Stimulated activated CD4-positive, alpha-beta T cell treated with anti-CD3 and anti-CD28 coated beads, Interleukin-2, amount 100 ng/mL, for 48 hours (primary cell): ENCODE measurements at regions not wholly inside any gene's neighbourhood (a gene's known extent, or its start where the extent isn't known, plus 50 kb on each side); places are given as distances from the start of the nearest gene placed in this dataset.

Experiments
- DNase-seq, 2 donors: peaks; one replicate each; pipeline ENCODE4 v3.0.0-alpha.2; 2020

DNA sequence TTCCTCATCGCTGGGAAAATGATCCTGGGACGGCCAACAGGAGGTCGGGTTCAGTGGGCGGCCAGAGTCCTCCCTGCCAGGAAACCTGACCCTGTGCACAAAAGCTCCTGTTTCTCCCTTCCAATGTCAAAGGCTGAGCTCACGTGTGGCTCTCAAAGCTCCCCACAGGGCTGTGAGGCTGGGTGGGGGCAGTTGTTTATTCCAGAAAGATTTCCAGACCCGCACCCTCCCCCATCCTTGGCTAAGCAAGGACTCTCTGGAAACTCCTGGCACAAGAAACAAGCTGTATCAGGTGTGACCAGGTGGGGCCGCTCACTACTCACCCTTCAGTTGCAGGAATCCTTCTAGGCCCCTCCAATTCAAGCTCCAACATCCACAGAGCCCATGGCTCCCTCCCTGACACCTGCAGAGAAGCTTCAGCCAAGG is 131.9 kb downstream of the SHANK2 start:
- no peak for DNase-seq

DNA sequence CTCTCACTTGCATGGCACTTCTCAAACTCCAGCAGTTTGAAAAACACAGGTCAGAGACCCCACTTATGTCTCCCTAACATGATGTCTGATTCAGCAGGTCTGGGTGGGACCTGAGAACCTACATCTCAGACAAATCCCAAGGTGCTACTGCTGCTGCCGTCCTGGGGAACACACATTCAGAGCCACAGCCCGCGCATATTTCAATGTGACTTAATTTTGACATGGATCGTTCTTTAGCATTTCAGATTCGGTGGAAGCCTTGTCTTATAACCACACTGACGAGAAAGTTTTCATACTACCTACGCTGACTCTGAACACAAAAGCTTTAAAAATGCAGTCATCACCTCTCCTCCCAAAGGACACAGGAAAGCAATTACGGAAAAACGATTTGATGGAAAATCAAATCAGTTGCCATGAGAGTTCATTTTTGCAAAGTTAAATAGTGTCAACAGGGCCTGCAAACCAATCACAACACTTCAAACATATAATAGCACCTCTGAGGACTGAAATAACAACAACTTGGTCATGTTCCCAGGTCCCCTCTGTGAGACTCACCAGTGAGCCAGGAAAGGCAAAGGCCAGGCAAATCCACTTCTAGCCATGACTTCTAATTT is 132.6 kb downstream of the SHANK2 start:
- no peak for DNase-seq

DNA sequence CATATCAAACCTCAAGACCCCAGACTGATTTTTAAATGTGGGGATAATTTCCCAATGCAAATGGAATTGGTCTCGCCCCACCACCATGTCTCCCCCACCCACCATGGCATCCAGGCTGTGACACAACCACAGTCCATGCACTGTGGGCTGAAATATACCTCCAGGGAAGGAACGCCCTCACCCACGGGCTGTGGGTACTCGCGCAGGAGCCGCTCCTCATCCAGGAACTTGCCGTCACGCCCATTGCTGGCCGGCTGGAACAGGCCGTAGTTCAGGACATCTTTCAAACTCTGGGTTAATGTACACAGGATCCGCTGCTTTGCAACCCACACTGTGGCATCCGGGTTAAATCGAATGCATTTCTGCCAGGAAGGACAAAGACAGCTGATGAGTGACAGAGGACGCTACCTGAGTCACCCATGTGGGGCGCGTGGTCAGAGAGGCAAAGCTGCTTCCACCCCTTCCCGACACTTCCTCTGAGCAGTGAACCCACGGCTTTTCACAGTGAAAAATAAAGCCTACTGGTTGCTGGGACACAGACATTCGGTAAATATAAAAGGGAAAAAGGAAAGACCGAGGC is 133.6 kb downstream of the SHANK2 start:
- DNase-seq, result no peak

DNA sequence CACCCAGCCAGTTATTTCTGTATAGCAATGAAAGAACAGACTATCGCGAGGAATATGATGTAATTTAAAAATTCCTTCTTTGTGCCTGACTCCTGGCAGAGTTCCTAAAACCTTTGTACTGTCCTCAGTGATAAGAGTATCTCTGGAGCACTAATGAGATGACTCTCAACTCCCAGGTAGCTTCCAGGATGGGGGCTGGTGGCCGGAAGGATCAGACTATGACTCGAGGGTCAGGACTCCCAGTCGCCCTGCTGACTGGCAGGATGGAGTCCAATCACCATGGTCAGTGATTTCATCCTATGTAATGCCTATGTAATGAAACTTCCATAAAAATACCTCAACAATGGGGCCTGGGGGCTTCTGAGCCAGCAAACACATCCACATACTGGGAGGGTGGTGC is 135.1 kb downstream of the SHANK2 start:
- DNase-seq, result no peak

DNA sequence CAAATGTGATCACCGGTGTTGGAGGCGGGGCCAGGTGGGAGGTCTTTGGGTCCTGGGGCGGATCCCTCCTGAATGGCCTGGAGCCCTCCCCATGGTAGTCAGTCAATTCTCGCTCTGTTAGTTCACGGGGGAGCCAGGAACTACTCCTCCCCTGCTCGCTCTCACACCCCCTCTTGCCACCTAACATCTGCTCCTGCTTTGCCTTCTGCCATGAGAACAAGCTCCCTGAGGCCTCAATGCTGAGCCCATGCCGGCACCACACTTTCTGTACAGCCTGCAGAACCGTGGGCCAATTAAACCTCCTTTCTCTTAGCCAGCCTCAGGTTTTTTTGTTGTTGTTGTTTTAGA is 135.7 kb downstream of the SHANK2 start:
- no peak for DNase-seq

DNA sequence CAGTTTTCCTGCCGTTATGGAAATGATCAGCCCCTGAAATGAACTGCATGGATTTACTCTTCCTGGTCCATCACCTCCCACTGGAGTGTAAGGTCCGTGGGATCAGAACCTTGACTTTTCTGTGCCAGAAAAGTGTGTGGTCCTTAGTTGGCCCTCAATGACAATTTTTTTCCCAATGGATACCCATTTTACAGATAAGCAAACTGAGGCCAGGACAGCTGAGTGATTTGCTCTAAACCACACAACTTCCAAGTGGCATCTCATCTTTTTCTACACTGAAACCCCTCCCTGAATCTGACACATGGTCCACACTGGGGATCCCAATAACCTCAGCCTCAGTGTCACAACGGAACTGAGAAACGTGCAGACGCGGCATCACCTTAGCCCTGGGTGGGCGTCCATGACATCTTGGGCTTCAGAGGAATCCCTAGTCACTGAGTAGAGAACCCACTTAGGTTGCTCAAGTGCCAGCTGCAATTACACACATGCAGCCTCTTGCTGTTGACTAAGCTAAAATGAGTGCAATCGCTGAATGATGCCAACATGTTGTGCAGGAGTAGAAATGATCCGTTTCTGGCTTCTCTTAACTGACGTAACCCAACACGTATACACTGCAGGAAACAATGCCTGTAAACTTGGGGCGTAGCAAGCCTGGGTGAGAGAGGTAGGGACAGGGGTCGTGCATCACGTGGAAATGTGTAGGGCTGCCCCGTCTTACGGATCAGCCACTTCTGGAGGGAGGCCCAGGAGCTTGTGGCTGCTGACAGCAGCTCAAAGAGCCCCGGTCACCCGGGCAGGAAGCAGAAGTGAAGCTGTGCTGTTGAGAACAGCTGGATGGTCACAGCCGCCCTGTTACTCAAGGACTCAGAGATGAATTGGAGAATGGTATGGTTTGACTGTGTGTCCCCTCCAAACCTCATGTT is 136.3 kb downstream of the SHANK2 start:
- no peak for DNase-seq

DNA sequence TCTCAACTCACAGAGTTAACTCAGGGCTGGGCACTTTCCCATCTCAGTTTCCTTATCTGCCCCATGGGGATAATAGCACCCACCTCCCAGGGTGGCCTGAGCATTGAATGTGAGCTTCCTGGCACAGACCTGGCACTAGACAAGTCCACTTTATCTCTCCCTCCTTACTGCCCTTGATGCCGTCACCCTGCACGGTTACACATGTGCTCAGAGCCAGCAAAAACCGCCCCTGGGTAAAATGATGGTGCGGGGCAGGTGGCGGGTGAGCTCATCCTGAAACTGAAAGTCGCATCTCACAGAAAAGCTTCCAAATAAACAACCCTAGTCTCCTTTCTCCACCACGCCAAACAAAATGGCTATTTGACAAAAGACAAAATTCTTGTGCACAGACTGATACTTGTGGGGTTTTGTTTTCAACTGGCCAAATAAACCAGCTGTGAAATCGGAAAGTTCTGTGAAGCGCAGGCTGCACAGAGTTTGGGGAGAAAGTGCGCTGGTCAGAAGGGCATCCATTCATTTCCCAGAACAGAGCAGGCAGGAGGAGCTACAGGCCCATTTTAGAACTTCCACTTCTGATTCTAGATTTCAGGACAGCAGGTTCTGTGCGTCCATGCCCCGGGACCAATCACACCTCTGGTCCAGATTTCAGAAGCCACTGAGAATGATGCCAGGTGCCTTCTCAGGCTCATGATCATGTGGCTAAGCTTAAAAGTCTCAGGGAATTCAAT is 138.1 kb downstream of the SHANK2 start:
- DNase-seq, result no peak

DNA sequence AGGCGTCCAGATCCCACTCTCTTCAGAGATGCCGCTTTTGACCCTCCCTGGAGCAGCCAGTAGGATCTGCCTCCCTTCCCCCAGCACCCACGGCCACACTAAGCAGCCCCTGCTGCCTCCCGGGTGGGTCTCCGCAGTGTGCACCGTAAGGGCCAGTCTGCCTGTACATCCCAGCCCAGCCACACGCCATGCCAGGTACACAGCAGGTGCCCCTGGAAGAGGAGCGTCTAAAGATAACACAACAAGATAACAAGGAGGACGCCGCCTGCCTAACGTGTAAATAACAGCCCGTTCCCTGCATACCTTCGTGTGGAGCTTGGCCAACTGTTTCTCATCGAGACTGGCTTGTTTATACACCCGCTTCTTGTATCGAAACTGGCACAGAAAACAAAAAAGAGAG is 139.4 kb downstream of the SHANK2 start:
- DNase-seq, result no peak

DNA sequence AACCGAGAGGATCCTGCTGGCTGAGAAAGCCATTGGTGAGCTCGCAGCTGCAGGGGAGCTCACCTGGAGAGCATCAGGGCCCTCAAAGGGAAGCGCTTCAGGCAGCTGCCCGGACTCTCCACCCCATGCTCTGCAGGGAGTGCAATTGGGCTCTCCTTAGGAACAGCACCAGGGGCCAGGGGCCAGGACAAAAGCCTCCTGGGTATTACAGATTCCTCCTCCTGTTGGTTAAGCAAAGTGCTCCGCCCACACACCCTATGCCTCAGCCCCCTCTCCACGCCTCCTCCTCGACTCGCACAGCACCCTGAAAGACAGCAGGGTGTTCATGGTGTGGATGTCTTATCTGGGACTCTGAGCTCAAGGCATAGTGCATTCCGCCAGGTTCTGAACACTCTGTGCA is 139.9 kb downstream of the SHANK2 start:
- DNase-seq, result no peak

DNA sequence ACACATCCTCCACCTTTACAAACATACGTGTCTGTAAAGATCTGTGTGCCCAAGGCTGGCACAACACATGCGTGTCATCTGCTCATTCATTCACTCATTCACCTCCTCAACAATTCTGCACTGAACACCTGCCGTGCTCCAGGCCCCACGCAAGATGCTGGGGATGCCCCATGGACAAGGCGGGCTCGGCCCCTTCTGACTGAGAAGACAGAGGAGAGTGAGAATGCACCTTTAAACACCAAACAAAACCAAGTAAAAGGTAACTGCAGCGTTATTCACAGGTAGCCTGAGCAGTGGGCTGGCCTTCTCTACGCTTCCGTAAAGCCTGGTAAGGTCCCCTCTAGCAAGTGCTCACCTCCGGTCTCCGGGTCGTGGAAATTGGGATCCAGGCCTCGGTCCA is 142.8 kb downstream of the SHANK2 start:
- no peak for DNase-seq

DNA sequence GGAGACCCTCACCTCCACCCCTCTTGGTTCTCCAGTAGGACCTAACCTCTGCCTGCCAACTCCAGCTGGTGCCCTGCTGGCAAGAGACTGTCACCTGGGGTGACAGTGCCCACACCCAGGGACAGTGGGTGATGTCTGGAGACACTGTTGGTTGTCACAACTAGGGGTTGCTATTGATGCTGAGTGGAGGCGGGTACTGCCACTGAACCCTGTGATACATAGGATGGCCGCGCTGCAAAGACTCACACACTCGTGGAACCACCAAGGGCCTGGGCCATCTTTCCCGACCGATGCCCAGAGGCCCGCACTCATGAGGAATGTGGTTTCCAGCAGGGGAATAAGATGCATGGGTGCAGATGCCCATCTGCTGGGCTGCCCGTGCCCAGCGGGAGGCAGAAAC is 143.2 kb downstream of the SHANK2 start:
- DNase-seq, result no peak

DNA sequence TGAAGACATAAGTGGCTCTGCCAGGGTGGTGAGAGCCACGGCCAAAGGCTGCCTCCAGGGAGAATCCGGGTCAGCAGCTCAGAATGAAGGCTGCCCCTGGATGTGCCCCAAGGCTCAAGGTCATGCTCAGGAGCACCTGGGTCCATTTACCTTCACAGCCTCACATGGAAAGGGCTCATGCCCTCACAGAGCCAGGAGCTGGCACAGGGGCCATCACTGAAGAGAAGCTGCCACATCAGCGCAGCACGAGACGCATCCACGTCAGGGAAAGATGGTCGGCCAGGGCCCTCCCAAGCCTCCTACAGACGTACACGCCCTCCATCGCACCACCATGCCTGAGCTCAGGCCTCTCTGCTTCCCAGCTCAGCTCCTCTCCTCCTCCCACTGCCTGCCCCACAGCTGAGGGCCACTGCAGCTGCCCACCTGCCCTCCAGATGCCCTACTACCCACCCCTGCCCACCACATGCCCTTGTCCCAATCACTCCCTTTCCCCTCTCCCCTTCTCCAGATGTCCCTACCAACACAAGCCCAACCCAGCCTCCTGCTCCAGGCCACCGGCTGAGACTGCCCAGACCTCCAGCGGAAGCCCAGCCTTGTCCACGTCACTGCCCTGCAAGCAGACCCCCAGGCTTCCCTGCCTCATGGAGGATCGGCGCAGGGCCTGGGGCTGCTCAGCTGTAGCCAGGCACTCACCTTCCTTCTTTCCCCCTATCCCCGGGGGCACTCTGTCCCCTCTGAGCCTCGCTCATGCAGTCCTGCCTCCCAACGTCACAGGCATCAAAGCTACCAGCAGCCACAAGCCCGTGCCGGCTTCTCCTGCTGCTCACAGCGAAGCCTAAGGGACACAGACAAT is 144.1 kb downstream of the SHANK2 start:
- DNase-seq, result no peak

DNA sequence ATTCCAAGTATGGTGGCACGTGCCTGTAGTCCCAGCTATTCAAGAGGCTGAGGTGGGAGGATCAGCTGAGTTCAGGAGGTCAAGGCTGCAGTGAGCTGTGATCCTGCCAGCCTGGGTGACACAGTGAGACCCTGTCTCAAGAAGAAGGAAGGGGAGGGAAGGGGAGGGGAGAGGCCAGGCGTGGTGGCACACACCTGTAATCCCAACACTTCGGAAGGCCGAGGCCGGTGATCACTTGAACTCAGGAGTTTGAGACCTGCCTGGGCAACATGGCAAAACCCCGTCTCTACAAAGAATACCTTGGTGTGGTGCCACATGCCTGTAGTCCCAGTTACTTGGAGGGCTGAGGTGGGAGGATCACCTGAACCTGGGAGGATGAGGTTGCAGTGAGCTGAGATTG is 145.7 kb downstream of the SHANK2 start:
- DNase-seq, result no peak

DNA sequence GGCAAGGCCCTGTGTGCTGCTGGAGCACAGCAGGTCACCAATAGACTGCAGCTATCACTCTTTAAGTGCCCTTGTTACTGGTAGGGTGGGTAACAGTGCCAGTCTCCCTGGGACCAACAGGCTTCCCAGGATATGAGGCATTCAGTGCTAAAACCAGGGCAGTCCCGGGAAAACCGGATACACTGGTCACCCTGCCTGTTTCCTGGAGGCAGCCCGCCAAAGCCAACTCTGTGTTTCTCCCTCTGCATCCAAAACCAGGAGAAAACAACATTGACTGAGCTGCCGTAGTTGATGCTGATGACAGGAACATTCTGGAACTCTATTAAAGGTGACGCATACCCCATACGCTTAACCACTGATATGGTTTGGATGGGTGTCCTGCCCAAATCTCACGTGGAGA is 149.1 kb downstream of the SHANK2 start:
- DNase-seq, result no peak

DNA sequence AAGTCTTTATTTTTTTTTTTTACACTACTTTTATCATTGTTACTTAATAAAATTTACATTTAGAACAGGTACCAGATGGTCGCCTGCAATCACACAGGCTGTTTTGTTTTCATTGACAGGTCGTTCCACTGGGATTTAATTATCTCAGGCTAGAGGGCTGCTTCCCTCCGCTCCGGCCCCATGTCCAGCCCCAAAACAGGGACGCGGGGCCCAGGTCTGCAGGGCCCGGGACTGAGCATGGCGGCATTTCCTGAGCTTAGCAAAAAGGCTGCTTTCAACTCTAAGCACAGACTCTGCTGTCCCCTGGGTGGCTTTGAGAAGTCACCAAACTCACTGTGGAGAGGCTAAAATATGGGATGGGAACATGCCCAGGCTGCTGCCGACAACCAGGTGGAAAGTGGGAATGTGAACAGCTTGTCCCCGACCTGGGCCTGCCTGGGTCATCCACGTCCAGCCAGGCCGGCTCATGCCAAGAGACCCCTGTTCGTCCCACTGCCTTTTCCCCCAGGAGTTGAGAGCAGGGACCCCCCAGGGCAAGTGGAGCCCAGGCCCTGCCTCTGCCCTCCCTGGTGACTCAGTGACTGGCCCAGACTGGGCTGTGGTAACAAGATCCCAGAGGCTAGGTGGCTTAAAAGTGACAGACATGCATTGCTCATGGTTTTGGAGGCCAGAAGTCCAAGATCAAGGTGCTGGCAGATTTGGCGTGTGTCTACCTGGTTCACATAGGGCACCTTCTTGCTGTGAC is 150.0 kb downstream of the SHANK2 start:
- DNase-seq, result no peak

DNA sequence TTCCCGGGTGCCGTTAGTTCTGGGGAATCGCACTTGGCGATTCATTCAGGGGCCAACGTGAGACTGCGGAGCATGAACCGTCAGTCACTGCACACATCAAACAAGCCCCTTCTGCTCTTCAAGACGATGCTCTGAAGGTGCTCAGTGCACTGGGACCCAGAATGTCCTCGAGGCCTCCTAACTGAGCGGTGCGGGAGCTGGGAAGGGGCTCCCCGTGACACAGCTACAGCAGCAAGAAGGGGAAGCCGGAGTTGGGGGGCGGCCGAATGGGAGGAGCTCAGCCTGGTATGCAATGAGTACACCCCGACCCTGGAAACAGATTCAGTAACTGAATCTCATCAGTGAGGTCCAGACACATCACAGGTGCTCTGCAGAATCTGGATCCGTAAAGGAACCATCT is 150.8 kb downstream of the SHANK2 start:
- DNase-seq, result no peak

DNA sequence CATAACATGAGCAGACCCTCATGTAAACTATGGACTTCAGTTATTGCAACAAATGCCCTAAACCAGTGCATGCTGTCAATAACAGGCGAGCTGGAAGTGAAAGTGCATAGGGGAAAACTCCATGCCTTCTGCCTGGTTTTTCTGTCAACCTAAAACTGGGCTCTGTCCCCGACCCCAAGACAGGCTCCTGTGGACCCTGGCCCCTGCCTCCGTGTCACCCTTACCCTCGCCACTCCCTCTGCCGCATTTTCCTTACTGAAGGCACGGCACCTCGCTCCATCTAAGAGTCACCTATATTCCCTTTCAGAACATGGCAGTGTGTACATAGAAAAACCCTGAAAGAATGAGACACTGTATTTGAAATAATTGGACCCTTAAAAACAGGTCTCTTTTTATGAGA is 151.3 kb downstream of the SHANK2 start:
- no peak for DNase-seq

DNA sequence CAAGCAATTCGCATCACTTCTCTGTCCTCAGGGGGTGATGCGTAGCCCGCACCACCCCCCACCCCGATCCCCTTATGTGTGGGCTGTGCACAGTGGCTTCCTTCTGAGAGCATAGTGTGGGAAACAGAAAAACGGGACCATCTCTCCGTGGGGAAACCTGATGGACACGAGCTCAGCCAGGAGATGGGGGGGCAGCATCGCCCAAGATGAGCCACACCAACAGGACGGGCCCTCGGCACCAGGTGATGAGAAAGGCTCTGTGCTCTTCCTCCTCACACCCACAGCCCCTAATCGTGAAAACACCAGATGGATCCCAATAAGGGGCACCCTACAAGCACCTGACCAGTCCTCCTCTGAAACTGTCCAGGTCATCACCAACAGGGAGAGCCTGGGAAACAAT is 153.6 kb downstream of the SHANK2 start:
- no peak for DNase-seq

DNA sequence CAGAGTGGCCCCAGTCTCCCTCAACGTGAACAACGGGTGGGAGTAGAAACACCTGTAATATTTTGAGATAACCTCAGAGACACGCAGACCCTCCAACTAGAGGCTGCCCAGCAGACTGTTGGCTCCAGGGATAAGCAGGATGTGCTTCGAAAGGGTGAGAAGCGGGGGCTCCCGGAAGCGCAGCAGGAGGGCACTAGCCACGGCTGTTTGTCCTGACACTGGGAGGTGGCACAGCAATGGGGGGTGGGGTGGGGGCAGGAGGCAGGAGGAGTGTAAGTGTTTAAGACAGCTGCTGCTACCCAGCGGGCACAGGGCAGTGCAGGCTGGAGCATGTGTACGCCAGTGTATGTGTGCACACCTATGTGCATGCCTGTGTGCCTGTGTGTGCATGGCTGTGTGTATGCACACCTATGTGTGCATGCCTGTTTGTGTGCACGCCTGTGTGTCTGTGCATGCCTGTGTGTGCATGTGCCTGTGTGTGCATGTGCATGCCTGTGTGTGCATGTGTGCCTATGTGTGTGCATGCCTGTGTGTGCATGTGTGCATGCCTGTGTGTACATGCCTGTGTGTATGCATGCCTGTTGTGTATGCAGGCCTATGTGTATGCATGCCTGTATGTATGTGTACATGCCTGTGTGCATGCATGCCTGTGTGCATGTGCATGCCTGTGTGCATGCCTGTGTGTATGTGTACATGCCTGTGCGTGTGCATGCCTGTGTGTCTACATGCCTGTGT is 154.7 kb downstream of the SHANK2 start:
- DNase-seq, result no peak

DNA sequence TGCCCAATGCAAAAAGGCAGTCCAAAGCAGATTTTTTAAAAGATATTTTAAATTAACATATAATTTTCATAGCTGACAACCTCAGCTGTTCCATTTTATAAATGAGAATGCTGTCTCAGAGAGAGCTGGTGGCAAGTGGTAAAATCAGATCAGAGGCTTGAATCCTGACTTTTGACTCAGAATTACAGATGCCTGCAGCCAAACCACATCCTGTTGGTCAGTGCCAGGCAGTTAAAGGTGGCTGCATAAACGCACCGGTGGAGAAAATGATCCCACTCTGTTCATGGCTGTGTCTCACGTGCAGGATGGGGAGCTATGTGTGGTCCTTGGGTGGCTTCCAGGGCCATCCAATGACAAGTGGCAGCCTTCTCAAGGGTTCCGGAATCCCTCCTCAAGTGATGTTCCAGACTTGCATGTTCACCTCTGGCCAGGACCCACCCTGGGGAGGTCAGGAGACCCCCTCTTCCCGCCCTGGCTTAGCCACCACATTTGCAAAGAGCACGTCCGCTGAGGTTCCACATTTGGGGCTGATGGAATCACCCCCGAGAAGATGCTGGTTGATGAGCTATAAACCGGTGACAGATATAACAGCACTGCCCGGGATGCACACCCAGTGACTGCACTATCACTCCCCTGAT is 155.5 kb downstream of the SHANK2 start:
- no peak for DNase-seq
